Breast epithelium (tissue), 4 donors: ENCODE measurements at regions not wholly inside any gene's neighbourhood (a gene's known extent, or its start where the extent isn't known, plus 50 kb on each side); places are given as distances from the start of the nearest gene placed in this dataset.

Source experiments
- DNase-seq, 2 donors: peaks; one replicate each; pipeline ENCODE4 v3.0.0-alpha.2; 2019; ENCODE audit warnings: low spot score in 2 of 2
- H3K27ac ChIP-seq, 2 donors: fragments of 200-600 bp; sonication (generic) in 1 of 2; one replicate each; pipeline ENCODE4 v1.5.1; 2016 to 2019; ENCODE audit warnings: mild to moderate bottlenecking in 1 of 2
- H3K27me3 ChIP-seq, 2 donors: fragments of 200-600 bp; sonication (generic) in 1 of 2; one replicate each; pipeline versions ENCODE4 v1.5.1 to v1.6.0; 2017 to 2019; ENCODE audit warnings: control low read depth in 1 of 2, mild to moderate bottlenecking in 1 of 2
- H3K36me3 ChIP-seq: fragments of 200-600 bp; one replicate; pipeline ENCODE4 v1.5.1; 2019
- H3K4me1 ChIP-seq, 2 donors: fragments of 200-600 bp; sonication (generic); one replicate each; pipeline ENCODE4 v1.5.1; 2016 to 2019; ENCODE audit warnings: control low read depth in 1 of 2
- H3K4me3 ChIP-seq, 3 donors: fragments of 200-600 bp; sonication (generic); 1 replicate in 2 of 3; 2 replicates in 1 of 3; pipeline ENCODE4 v1.5.1; 2016 to 2019; ENCODE audit warnings: mild to moderate bottlenecking in 3 of 3, moderate library complexity in 2 of 3
- H3K9me3 ChIP-seq, 2 donors: fragments of 200-600 bp; sonication (generic) in 1 of 2; one replicate each; pipeline ENCODE4 v1.5.1; 2016 to 2019; ENCODE audit warnings: control low read depth in 1 of 2
- CTCF ChIP-seq, 3 donors: fragments of 450-650 bp; IDR thresholded peaks; one replicate each; pipeline ENCODE4 v1.5.1; 2016 to 2017; ENCODE audit warnings: antibody characterized with exemption in 3 of 3, mild to moderate bottlenecking in 3 of 3, moderate library complexity in 3 of 3
- POLR2A ChIP-seq: fragments of 450-650 bp; IDR thresholded peaks from one replicate; pipeline ENCODE4 v1.6.1; 2016; ENCODE audit warnings: antibody characterized with exemption, mild to moderate bottlenecking, moderate library complexity
- POLR2AphosphoS5 ChIP-seq, 3 donors: sonication (generic); formaldehyde crosslinking; IDR thresholded peaks; one replicate each; pipeline ENCODE4 v1.6.1; 2017; ENCODE audit warnings: antibody characterized with exemption in 3 of 3
- intact Hi-C: fragments of 100-400 bp; cut with DNase I; formaldehyde crosslinking; loops from one replicate; pipeline ENCODE4 v1.15.1; 2023; ENCODE audit warnings: low total_unique reads

DNA sequence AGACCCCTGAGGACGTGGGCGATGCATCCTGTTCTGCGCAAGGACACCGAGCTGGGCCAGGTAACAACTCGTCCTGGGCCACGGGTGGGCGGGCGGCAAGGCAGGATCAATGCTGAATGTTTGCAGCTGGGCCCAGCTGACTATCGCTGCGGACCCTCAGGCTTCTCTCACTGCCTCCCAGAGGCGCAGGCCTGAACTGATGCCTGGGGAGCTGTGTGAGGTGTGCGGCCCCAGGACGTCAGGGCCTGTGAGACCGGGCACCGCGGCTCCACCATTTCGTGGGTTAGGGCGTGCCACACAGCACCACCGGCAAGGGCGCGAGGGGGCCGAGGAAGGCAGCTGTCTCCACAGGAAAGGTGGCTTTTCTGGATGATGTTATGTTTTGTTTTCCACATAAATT is 307.4 kb downstream of the NDUFA10 start:
- intact Hi-C loops = no loop called here
- TF ChIP-seq POLR2AphosphoS5 (IDR thresholded peaks at IDR 0.05) = no peak
- no peak for TF ChIP-seq CTCF (IDR thresholded peaks at IDR 0.05)
- TF ChIP-seq POLR2A = no peak
- no peak overlapping the region for H3K27ac ChIP-seq
- no peaks in the 10 kb centered on the region for H3K36me3 ChIP-seq
- DNase-seq = peak in 1 of 2 donors; percentile 48
- H3K4me3 ChIP-seq = no peak overlapping the region
- peaks cover 6% of the 10 kb centered on the region in 2 donors for H3K4me1 ChIP-seq
- H3K9me3 ChIP-seq = peaks cover 0 to 9% of the 10 kb centered on the region in 2 donors
- H3K27me3 ChIP-seq = no peaks in the 10 kb centered on the region

- no peaks in the 10 kb centered on the region for H3K36me3 ChIP-seq
- H3K9me3 ChIP-seq = peaks cover 0 to 13% of the 10 kb centered on the region in 2 donors
- H3K27me3 ChIP-seq = no peaks in the 10 kb centered on the region
- intact Hi-C loops = no loop called here
- DNase-seq = peak in 1 of 2 donors; percentile 20
- H3K4me3 ChIP-seq = no peak overlapping the region
- TF ChIP-seq POLR2AphosphoS5 (IDR thresholded peaks at IDR 0.05) (no peak), POLR2A (no peak)
- H3K27ac ChIP-seq = peak overlapping the region in 1 of 2 donors; percentile 11
- peaks cover 6% of the 10 kb centered on the region in 2 donors for H3K4me1 ChIP-seq
These were observed 307.8 kb downstream of the NDUFA10 start for GRCh38 chr2:239717319-239717675.

DNA sequence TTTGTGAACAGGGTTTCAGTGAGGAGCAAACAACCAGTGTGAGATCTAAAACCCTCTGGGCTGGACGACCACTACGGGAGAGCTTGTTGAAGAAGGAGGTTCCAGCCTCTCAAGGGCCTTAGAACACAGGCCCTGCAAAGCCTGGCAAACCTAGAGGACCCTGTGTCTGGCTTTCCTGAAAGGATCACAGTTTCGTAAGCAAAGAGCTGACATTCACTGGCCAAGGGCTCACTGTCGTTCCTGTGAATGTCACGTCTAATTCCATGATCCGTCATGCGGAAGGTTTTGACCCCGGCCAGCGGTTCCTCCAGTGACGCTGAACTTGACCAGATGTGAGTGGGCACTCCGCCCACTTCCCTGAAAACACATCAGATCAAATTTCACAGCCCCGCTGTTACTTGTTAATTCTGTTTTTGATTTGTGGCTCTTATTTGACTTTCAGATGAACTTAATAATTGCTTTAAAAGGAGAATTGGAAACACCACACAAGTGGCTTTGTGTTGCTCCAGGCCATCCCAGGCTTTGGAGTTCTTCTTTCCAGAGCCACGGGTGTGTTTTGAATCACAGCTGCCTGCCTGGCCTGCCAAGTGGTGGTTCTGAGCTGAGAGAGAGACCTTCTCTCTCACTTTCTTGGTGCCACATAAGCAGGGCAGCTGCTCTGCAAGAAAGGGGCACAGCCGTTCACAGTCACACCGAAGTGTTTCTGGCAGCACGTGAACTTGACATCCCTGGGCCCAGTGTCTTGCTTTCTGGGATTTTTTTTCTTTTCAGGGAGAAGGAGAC is 308.4 kb downstream of the NDUFA10 start:
- Histone ChIP-seq H3K27ac (peak overlapping the region in 1 of 2 donors; percentile 11), H3K27me3 (no peaks in the 10 kb centered on the region), H3K9me3 (peaks cover 0 to 19% of the 10 kb centered on the region in 2 donors), H3K36me3 (no peaks in the 10 kb centered on the region), H3K4me3 (no peak overlapping the region), H3K4me1 (peaks cover 6% of the 10 kb centered on the region in 2 donors)
- intact Hi-C loops = no loop called here
- no peak for TF ChIP-seq CTCF (IDR thresholded peaks at IDR 0.05)
- no peak for TF ChIP-seq POLR2A
- TF ChIP-seq POLR2AphosphoS5 (IDR thresholded peaks at IDR 0.05) = no peak
- DNase-seq = peak in 1 of 2 donors; percentile 50

DNA sequence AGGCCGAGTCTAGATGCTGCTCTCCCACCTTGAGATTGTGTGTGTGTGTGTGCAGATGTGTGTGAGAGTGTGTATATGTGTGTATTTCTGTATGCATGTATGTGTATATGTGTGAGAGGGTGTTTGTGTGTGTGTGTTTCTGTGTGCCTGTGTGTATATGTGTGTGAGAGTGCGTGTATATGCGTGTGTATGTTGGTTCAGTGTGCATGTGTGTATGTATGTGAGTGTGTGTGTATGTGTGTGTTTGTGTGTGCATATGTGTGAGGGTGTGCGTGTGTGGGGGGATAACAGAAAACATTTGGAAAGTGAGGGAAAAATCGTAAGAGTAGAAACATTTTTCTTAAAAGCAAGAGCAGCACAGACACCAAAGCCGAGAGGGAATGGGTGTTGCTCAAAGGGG is 309.1 kb downstream of the NDUFA10 start:
- Histone ChIP-seq H3K4me3 (no peak overlapping the region), H3K9me3 (peaks cover 0 to 24% of the 10 kb centered on the region in 2 donors), H3K4me1 (peaks cover 6% of the 10 kb centered on the region in 2 donors), H3K36me3 (no peaks in the 10 kb centered on the region), H3K27ac (no peak overlapping the region), H3K27me3 (no peaks in the 10 kb centered on the region)
- no peak for TF ChIP-seq POLR2AphosphoS5 (IDR thresholded peaks at IDR 0.05)
- no peak for TF ChIP-seq POLR2A
- no peak for TF ChIP-seq CTCF (IDR thresholded peaks at IDR 0.05)
- intact Hi-C loops = no loop called here
- no peak for DNase-seq

GRCh38 chr2:239715606-239716005 is 309.5 kb downstream of the NDUFA10 start:
- Histone ChIP-seq H3K4me1 (peaks cover 6% of the 10 kb centered on the region in 2 donors), H3K36me3 (no peaks in the 10 kb centered on the region), H3K27ac (no peak overlapping the region), H3K9me3 (peaks cover 0 to 28% of the 10 kb centered on the region in 2 donors), H3K27me3 (no peaks in the 10 kb centered on the region), H3K4me3 (no peak overlapping the region)
- no peak for TF ChIP-seq POLR2AphosphoS5 (IDR thresholded peaks at IDR 0.05)
- TF ChIP-seq POLR2A = no peak
- TF ChIP-seq CTCF (IDR thresholded peaks at IDR 0.05) = no peak
- peak in 1 of 2 donors; percentile 28 for DNase-seq
- intact Hi-C loops = no loop called here
